GM19455 (cell line): ENCODE measurements at regions not wholly inside any gene's neighbourhood (a gene's known extent, or its start where the extent isn't known, plus 50 kb on each side); places are given as distances from the start of the nearest gene placed in this dataset.
A peak's percentile ranks its signal among the peaks of the same experiment; 100 is the strongest.

Source experiments
- ATAC-seq: cut with Tn5 transposase; IDR thresholded peaks from one replicate; pipeline ENCODE4 v1.9.1; 2021; ENCODE audit not compliant: unreplicated experiment

DNA sequence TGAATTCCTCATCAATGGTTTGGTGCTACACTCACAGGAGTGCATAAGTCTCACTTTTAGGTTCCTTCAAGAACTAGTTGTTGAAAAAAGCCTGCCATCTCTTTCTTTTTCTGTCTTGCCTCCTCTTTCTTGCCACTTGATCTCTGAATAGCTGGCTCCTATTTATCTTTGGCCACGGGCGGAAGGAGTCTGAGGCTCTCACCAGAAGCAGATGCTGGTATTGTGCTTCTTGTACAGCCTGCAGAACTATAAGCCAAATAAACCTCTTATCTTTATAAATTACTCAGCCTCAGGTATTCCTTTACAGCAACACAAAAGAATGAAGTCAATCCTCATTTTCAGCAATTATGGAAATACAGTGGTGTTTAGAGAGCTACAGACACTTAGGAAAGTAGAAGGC, 247.1 kb upstream of the PRR16 start:
- ATAC-seq: no peak

DNA sequence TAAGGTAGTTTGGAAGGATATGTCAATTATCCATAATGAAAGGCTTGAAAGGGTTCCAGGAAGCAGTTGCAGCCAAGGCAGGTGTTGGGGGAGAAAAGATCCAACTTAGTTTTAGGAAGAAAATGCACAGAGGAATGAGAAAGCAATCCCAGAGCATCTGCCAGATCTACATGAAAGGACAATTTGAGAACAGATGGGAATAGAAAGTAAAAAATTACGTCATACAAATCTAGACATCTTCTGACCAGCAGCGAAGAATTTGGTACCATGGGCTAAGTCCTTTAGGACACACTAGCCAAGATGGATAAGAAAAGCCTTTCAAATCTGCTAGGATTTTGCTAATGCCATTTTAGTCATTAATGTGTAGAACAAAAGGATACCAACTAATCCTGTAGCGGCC, 244.1 kb upstream of the PRR16 start:
- no peak for ATAC-seq

DNA sequence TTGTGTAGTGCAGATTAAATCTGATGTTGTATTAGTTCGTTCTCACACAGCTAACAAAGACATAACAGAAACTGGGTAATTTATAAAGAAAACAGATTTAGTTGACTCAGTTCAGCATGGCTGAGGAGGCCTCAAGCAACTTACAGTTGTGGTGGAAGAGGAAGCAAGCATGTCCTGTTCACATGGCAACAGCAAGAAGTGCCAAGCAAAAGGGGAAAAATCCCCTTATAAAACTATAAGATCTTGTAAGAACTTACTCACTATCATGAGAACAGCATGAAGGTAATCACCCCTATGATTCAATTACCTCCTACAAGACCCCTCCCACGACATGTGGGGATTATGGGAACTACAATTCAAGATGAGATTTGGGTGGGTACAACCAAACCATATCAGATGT, 238.6 kb upstream of the PRR16 start:
- ATAC-seq: no peak

DNA sequence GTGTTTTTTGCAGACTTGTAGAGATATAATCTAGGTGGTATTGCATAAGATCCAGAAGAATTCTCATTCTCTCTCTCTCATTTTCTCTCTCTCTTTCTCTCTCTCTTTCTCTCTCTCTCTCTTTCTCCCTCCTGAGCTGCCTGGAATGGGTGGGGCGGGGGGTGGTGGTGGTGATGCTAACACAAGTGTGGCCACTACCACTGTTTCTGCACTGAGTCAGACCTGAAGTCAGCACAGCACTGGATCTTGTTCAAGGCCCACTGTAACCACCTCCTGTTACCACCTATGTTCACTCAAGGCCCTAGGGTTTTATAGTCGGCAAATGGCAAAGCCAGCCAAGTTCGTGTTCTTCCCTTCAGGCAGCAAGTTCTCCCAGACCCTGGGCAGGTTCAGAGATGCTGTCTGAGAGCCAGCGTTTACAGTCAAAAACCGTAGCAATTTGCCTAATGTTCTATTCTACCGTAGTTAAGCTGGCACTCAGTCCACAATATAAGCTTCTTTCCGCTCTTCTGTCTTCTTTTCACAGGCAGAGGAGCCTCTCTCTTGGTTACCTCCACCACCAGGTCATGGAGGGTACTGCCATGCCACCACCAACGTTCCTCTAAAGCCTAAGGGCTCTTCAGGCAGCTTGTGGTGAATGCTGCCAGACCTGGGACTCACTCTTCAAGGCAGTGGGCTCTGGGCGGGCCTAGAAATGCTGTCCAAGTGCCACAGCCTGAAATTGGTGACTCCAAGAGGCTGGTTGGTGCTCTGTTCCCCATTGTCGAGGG, 235.7 kb upstream of the PRR16 start:
- no peak for ATAC-seq

DNA sequence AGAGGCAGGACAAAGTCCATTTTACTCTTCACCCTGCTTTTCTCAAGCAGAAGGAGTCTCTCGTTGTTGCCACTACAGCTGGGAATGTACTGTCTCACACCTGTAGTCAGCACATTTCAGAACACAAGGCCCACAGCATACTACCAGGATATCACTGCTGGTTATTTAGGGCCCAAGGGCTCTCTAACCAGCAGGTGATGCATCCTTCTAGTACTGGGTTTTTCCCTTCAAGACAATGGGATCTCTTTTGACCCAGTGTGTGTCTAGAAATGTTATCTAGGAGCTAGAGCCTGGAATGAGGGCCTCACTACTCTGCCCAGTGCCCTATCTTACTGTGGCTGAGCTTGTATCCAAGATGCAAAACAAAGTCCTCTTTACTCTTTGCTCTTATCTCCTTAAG, 235.1 kb upstream of the PRR16 start:
- ATAC-seq: no peak

DNA sequence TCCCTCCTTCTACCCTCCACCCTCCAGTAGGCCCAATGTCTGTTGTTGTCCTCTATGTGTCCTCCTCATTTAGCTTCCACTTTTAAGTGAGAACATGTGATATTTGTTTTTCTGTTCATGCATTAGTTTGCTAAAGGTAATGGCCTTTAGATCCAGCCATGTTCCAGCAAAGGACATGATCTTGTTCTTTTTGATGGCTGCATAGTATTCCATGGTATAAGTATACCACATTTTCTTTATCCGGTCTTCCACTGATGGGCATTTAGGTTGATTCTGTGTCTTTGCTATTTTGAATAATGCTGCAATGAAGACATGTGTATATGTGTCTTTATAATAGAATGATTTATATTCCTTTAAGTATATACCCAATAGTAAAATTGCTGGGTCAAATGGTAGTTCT, 232.5 kb upstream of the PRR16 start:
- no peak for ATAC-seq

DNA sequence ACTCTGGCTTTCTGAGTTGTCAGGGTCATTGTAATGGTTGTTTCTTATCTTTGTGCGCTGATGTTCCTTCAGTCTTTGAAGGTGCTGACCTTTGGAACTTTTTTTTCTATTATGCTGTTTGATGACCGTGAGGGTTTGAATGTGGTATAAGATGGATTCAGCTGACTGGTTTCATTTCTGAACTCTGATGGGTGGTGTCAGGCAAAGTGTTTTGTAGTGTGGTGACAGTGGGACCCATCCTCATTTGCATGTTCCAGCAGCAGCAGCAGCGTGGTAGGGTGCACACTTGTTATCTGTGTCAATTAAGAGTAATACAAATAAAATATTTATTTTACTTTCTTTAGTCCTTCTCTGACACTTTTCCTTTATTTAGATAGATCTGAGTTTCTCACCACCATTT, 227.7 kb upstream of the PRR16 start:
- ATAC-seq: peak; percentile 69

DNA sequence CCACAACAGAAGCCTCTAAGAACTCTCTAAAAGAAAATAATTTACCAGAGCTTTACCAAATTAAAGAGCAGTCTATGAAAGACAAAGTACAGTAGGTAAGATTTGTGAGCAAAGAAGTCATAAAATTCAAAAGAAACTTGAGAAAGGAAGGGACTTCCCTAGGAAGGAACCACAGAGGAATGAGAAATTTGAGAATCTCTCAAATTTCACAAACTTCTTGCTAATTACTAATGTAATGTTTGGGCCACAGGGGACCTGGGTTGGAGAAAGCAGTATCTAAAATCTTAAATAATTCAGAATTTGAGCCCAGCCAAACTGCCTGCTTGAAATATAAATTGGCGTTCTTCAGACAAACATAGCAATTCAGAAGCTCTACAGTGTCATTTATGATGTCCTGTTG, 225.0 kb upstream of the PRR16 start:
- ATAC-seq: no peak

DNA sequence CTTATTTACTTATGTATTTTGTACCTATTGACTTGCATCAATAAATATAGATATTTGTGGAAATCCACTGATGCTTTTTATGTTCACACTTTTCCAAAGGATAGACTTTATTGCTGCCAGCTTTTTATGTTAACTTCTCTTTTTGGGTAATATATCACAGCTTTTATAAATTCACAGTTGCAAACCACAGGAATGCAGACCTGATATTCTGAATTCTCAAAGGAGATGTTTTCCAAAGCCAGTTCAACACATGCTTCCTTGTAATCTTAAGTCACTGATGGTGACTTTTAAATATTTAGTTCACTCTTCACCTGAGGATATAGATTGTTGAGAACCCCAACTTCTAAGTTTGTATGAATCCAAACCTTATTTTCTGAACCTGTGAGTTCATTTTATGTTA, 223.4 kb upstream of the PRR16 start:
- ATAC-seq: no peak

DNA sequence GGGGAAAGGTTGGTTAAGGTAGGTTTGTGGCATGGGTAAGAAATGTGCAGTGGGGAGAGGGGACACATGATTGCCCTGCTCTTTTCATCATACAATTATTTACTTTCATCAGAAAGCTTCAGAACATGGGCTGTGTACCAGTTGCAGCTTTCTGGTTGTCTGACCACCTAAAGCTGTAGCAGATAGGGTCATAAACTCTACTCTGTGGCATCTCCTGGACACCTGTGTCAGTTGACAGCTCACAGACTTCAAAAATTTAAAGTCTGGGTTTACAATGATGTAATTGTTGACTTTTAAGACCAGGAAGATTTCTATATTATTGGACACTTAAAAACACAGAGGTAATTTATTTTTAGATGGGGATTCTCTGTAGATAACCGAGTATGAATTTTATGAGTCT, 222.7 kb upstream of the PRR16 start:
- ATAC-seq: no peak

DNA sequence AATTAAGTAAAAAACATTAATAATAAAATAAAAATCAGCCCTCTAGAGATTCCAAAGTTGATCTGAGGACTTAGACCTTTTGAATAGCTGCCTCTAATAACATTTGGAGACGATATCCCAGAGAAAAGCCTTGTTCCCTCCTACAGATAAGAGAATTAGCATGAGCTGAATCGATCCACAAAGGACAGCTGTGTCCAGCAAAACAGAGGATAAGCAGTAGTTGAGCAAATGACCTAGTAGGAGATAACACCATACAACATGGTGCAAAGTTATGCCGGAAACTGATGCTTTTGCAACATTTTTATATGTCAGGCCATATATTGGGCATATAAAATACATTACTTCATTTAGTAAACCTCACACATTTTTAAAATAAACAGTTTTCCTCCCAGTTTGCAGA, 212.2 kb upstream of the PRR16 start:
- no peak for ATAC-seq

DNA sequence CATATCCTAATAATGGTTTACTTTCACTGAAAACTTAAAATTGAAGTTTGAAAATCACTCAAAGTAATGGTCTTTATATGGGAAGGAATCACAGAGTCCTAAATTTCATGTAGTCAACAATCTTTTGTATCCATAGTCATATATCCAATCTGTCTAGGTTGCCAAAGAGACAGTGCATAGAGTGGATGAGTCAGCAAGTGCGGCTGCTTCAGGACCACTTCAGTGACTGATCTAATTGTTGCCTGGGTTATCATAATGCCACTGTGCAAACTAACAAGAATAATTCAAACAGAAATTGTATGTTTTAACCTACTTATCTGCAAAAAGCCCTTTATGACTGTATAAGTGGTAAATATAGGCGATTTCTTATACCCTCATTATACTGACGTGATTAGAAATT, 211.3 kb upstream of the PRR16 start:
- no peak for ATAC-seq

DNA sequence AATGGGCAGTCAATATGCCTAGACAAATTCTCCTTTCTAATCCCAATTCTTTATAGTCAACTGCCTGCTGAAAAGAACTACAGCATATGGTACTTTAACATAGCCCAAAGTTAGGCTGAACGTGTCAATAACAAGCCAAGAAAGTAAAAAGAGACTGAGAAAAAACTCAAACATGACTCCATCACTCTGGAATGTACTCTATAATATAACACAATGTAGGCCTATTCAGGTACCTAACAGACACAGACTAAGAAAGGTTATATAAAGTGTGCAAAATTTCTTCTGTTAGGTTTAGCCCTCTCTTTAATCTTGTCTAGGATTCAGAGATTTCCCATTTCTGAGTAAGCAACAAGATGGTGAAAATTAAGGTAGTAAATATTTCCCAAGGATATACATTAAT, 209.7 kb upstream of the PRR16 start:
- ATAC-seq: no peak

DNA sequence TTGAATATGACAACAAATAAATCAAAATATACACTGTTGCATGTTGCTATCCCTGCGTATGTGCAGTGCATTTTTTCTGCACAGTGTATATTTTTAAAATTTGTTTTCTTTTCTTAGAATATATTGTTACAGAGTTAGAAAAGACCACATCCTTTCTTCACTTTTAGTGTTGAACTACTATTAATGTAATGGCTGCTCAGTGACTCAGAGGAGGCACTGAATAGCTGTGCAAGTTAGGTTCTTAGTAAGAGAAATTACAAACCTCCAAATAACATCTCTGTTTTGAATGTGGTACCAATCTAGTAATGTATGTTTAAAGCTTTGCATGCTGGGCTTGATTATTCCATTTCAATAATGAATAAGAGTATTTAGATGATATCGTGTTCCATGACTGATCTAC, 208.9 kb upstream of the PRR16 start:
- ATAC-seq: no peak

DNA sequence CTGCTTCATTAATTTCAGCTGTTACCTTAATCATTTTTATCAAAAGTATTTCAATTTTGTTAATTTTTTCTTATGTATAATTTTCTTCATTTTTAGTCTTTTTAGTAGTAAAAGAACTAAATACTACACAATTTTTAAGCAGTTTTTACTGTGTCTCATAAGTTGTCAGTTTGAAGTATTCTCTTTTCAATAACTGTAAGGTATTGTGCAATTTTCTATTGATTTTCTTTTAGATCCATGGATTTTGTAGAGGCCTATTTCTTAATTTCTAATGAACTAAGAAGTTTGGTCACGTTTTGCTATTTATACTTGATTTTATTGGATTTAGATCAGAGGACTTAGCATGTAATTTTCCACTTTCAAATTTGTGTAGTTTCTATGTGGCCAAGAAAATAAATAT, 207.7 kb upstream of the PRR16 start:
- no peak for ATAC-seq

DNA sequence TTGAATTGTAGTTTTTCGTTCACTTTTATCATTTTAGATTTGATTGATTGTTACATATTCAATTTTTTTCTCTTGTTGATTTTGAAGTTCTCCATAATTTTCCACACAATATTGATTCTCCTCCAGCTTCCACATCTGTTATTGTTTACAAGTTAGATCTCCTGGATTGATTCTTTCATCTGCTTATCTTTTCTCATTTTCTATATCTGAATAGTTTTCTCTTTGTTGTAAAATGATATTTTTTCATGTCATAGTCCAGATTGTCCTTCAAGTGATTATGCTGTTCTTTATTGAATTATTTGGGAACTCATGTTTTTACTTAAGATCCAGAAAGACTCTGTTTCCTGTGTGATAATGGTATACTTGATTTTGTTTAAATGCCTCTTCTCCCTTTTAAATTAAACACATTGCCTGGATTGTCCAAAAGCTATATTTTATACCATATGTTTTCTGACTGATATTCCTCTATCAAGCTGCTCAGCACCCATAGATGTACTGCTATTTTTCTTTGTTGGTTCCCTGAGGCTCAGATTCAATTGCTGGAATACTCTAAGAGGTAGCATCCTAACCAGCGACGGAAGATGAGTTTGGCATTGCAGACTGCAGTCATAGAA, 206.6 kb upstream of the PRR16 start:
- ATAC-seq: no peak

DNA sequence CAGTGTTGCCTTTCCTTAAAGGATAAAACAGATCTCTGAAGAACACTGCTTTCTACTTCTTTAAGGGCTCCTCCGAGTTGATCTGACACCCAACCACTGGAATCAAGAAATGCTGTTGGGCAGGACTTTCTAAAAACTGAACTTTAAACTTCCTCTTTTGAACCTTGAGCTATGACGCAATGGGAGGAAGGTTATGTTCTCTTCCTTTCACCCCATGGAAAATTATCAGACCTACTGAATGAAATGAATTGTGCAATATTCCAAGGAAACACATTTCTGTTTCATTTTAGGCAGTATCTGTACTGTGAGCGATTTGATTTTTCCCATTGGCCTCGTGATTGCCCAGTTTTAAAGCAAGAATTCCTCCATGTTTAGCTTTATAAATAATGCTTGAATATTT, 206.0 kb upstream of the PRR16 start:
- no peak for ATAC-seq

DNA sequence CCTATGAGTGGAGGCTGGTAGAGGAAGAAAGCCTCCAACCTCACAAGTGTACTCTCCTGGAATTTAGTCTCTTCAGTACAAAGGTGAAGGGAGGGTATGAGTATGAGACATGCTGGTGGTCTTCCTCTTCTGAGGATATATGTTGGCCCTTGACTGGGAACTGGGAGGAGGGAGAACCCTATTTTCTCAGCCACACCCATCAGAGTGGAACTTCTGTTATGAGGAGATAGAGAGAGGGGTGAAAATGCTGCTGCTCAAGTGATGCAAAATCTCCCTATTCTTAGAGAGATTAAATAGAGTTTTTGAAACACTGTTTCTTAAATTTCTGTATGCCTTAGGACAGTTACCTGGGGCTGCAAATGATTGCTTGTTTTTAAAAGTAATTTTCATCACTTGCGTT, 203.4 kb upstream of the PRR16 start:
- ATAC-seq: no peak

DNA sequence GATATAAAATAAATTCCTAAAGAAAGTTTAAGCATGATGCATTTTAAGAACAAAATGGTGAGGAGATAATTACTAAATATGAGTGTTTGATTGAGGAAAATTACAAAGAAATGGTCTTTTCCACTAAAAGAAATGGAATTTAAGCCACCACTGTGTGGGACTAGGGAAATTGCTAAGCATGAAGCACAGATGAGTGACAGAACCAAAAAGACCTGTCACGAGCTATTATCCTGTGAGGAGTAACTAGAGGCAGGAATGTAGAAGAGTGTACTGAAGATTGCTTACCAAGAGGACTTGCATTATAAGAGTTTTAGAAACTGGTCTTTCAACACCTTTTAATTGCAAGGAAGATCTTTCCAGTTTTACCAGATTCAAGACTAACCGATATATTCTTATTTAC, 193.6 kb upstream of the PRR16 start:
- no peak for ATAC-seq

DNA sequence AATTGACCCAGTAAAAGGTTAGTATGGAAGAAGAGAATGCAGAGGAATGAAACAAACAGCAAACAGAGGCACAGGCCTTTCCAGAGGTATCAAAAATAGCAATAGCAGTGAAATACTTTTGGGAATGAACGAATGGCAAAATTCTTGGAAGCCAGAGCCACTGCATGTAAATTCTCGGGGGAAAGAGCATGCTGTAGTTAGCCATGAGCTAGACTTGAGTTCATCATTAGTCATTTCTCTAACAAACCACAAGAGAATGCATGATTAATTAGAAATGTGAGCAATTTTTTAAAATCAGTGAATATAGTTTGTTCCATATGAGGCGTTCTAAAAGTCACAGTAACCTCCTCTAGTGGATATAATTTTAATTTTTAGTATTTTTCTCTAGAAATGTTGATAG, 170.3 kb upstream of the PRR16 start:
- no peak for ATAC-seq

DNA sequence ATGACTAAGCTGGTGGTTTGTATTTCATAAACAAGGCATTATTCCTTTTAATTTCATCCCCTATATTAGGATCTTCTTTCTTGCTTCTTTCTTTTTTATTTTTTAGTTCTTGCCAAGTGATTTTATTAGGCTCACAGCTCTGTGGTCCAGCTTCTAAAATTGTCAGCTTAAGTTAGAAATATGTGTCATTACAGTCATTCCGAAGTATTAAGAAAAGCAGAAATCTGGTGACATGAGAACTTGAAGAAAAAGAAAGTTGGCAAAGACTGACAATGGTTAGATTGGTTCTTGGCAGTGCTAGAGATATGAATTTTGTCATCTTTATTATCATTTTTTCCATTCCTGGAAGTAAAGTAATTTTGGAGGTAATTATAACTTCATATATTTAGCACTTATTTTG, 166.5 kb upstream of the PRR16 start:
- ATAC-seq: no peak

DNA sequence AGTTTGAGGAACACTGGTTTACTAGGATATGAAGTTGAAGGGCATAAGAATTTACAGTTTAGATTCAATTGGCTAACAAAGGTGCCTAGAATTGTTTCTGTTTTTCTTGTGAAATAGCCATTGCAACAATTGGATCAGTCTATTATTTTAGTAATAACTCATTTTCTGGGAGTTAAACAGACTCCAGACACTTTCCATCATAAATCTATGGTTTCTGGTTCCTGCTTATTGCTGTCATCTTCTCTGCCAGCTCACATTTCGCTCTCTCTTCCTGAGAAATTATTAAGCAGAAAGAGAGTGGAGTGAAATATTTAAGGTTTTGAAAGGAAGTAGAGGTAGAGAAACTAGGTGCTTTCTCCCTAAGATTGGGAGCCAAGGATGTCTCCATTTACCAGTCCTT, 165.1 kb upstream of the PRR16 start:
- ATAC-seq: no peak

DNA sequence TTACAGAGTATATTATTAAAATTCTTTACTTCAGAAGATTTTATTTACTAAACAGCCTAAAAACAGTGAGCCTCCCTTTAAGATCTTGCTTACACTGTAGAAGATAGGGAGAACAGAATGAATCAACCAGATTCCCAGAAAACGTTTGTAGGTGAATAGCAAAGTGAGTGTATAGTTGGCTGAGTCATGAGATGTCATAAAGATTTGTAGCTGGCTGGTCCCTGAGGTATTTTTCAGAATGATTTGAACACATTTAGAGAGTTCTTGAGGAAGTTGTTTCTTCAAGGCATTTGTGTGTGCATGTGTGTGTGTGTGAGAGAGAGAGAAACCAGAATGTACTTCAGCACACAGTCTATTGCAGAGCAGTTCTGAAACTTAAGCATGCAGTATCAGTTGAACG, 159.4 kb upstream of the PRR16 start:
- no peak for ATAC-seq
